ENCODE measurements at regions not wholly inside any gene's neighbourhood (a gene's known extent, or its start where the extent isn't known, plus 50 kb on each side); places are given as distances from the start of the nearest gene placed in this dataset.

DNA sequence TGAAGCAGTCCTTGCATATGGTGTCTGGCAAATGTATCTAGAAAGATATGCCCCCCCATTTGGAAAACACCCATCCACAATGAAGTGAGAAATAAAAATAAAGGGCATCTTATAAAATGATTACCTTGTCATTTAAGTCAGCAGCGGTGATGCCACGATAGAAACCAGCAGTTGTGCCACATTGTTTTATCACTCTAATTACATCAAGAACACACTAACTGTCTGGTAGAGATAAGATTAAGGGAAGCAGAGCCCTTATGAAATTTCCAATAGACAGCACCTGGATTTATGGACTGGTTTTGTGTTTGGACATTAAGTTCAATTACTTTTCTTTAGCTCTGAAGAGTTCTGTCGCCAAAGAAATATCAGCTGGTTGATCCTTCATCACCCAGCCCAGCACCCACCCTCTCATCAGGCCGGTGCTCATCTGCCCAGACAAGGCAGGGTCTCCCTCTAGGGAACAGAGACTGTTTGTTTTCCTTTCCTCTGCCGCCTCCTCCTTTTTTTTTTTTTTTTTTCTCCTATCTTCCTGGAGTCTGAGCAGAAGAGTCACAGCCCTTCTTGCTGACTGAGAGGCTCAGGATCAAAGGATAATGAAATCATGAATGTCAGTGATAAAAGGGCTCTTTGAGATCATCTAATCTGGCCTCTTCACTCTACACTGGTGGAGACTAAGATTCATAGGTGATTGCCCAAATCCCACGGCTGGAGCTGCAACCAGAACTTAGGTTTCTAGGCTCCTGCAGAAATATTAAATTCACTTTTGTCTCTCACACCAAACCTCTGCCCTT lies 464.1 kb downstream of the NTRK3 start:
- TF ChIP-seq CTCF (conservative IDR thresholded peaks at IDR 0.05 in 1 of 2, IDR thresholded peaks at IDR 0.05 in 1 of 2; ENCODE audit: extremely low read depth in 1 of 2, insufficient read depth in 1 of 2, low read depth in 1 of 2, low read length in 2 of 2), result no peak
- TF ChIP-seq EZH2 (IDR thresholded peaks at IDR 0.05; ENCODE audit: borderline replicate concordance, low read length), result no peak

Data from mammary epithelial cell (primary cell).